HL-60 (cell line): ENCODE measurements at regions not wholly inside any gene's neighbourhood (a gene's known extent, or its start where the extent isn't known, plus 50 kb on each side); places are given as distances from the start of the nearest gene placed in this dataset.

ENCODE experiments used
- DNase-seq, 2 experiments: peaks; one replicate each; pipeline ENCODE4 v3.0.0-alpha.2; 2010 to 2020; ENCODE audit warnings: low read depth in 1 of 2, low spot score in 1 of 2
- H3K27ac ChIP-seq: fragments of 250-450 bp; sonication (Bioruptor Pico); replicated peaks from 2 replicates; pipeline ENCODE4 v1.5.1; 2020; ENCODE audit warnings: mild to moderate bottlenecking, moderate library complexity
- H3K27me3 ChIP-seq: fragments of 250-450 bp; sonication (Bioruptor Pico); 2 replicates; pipeline ENCODE4 v1.5.1; 2021; ENCODE audit warnings: mild to moderate bottlenecking, moderate library complexity; ENCODE audit not compliant: insufficient read depth, poor library complexity, severe bottlenecking
- H3K4me3 ChIP-seq: replicated peaks from 2 replicates; pipeline ENCODE4 v1.5.1; 2011; ENCODE audit warnings: mild to moderate bottlenecking, control low read depth, low read length; ENCODE audit not compliant: insufficient read depth
- GABPA ChIP-seq: IDR thresholded peaks from 2 replicates; pipeline ENCODE4 v1.6.1; 2012; ENCODE audit warnings: low read depth
- POLR2AphosphoS5 ChIP-seq: IDR thresholded peaks from 2 replicates; pipeline ENCODE4 v1.6.1; 2012; ENCODE audit warnings: low read depth
- SPI1 ChIP-seq: IDR thresholded peaks from 2 replicates; pipeline ENCODE4 v1.6.1; 2012; ENCODE audit warnings: low read depth, mild to moderate bottlenecking, borderline replicate concordance
- TF ChIP-seq, protein P1 (sequence below): IDR thresholded peaks from 2 replicates; pipeline ENCODE4 v1.6.1; 2012; ENCODE audit warnings: low read depth; ENCODE audit not compliant: insufficient replicate concordance
- TF ChIP-seq, protein P2 (sequence below): IDR thresholded peaks from one replicate; pipeline ENCODE4 v1.5.1; 2011; ENCODE audit warnings: low read length, control low read depth, inconsistent platforms; ENCODE audit not compliant: insufficient read depth

DNA sequence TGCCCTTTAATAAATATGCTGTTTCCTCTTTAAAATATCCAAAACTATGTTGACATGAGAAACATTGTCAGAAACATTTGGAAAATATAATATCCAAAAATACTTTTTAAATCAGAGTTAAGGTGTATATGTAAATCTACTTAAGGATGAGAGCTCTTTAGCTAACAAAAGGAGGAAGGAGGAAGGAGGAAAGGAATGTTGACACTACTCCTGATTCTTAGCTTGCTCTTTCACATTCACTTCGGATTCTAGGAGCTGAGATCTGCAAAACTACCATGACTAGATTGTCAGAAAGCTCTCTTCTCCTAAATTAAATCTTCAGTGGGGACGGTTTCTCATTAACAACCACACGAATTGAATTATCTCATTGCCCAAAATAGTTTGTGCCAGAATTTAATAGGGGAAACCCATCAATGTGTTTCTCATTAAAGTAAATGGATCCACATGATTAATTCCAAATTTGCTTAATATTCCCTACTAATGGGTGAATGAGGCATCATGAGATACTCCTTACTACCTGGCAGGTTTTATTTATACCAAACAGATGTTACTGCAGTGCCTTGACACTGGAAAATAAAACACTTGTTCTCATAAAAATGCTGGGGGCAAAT lies 509.1 kb downstream of the MBD2 start:
- H3K27me3 ChIP-seq: no peaks in the 10 kb centered on the region
- no peak overlapping the region for H3K4me3 ChIP-seq
- H3K27ac ChIP-seq: no peak overlapping the region
- no peak for DNase-seq
- TF ChIP-seq, protein P1, sequence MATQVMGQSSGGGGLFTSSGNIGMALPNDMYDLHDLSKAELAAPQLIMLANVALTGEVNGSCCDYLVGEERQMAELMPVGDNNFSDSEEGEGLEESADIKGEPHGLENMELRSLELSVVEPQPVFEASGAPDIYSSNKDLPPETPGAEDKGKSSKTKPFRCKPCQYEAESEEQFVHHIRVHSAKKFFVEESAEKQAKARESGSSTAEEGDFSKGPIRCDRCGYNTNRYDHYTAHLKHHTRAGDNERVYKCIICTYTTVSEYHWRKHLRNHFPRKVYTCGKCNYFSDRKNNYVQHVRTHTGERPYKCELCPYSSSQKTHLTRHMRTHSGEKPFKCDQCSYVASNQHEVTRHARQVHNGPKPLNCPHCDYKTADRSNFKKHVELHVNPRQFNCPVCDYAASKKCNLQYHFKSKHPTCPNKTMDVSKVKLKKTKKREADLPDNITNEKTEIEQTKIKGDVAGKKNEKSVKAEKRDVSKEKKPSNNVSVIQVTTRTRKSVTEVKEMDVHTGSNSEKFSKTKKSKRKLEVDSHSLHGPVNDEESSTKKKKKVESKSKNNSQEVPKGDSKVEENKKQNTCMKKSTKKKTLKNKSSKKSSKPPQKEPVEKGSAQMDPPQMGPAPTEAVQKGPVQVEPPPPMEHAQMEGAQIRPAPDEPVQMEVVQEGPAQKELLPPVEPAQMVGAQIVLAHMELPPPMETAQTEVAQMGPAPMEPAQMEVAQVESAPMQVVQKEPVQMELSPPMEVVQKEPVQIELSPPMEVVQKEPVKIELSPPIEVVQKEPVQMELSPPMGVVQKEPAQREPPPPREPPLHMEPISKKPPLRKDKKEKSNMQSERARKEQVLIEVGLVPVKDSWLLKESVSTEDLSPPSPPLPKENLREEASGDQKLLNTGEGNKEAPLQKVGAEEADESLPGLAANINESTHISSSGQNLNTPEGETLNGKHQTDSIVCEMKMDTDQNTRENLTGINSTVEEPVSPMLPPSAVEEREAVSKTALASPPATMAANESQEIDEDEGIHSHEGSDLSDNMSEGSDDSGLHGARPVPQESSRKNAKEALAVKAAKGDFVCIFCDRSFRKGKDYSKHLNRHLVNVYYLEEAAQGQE: no peak
- TF ChIP-seq, protein P2, sequence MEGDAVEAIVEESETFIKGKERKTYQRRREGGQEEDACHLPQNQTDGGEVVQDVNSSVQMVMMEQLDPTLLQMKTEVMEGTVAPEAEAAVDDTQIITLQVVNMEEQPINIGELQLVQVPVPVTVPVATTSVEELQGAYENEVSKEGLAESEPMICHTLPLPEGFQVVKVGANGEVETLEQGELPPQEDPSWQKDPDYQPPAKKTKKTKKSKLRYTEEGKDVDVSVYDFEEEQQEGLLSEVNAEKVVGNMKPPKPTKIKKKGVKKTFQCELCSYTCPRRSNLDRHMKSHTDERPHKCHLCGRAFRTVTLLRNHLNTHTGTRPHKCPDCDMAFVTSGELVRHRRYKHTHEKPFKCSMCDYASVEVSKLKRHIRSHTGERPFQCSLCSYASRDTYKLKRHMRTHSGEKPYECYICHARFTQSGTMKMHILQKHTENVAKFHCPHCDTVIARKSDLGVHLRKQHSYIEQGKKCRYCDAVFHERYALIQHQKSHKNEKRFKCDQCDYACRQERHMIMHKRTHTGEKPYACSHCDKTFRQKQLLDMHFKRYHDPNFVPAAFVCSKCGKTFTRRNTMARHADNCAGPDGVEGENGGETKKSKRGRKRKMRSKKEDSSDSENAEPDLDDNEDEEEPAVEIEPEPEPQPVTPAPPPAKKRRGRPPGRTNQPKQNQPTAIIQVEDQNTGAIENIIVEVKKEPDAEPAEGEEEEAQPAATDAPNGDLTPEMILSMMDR: no peak

DNA sequence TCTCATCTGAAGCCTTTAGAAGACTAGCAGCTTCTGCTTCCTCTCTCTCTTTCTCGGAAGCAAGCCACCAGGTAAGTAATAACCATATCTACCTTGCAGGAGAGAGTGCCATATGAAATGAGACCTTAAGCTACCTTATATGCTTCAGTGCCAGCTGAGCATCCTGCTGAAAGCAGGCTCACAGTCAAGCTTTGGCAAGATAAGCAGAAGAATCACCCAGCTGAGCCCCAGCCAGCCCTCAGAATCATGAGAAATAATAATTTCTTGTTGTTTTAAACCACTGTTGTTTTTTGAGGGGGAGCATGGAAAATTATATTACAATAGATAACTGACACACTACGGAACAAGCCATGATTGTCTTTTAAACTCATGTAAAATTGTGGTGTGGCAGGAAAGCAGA lies 514.4 kb downstream of the MBD2 start:
- Histone ChIP-seq H3K27me3 (no peaks in the 10 kb centered on the region), H3K27ac (no peak overlapping the region), H3K4me3 (no peak overlapping the region)
- TF ChIP-seq POLR2AphosphoS5 (no peak), GABPA (no peak), SPI1 (no peak)
- TF ChIP-seq, protein P2: no peak
- TF ChIP-seq, protein P1: no peak
- DNase-seq: no peak

DNA sequence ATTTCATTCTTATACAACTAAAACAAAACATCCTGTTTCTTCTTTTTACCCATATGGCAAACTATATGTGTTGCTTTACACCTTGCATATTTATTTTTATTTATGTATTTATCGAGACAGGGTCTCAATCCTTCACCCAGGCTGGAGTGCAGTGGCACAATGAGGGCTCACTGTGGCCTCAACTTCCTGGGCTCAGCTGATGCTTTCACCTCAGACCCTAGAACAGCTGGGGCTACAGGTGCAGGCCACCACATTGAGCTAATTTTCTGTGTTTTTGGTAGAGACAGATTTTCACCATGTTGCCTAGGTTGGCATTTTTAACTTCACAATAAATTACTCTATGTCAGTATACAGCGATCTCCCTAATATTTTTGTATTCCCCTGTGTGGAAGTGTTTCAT lies 522.0 kb downstream of the MBD2 start:
- TF ChIP-seq, protein P1: no peak
- TF ChIP-seq SPI1 (no peak), POLR2AphosphoS5 (no peak), GABPA (no peak)
- TF ChIP-seq, protein P2: no peak
- no peak overlapping the region for H3K4me3 ChIP-seq
- no peaks in the 10 kb centered on the region for H3K27me3 ChIP-seq
- H3K27ac ChIP-seq: no peak overlapping the region
- DNase-seq: no peak
